ENCODE measurements at regions not wholly inside any gene's neighbourhood (a gene's known extent, or its start where the extent isn't known, plus 50 kb on each side); places are given as distances from the start of the nearest gene placed in this dataset.

DNA sequence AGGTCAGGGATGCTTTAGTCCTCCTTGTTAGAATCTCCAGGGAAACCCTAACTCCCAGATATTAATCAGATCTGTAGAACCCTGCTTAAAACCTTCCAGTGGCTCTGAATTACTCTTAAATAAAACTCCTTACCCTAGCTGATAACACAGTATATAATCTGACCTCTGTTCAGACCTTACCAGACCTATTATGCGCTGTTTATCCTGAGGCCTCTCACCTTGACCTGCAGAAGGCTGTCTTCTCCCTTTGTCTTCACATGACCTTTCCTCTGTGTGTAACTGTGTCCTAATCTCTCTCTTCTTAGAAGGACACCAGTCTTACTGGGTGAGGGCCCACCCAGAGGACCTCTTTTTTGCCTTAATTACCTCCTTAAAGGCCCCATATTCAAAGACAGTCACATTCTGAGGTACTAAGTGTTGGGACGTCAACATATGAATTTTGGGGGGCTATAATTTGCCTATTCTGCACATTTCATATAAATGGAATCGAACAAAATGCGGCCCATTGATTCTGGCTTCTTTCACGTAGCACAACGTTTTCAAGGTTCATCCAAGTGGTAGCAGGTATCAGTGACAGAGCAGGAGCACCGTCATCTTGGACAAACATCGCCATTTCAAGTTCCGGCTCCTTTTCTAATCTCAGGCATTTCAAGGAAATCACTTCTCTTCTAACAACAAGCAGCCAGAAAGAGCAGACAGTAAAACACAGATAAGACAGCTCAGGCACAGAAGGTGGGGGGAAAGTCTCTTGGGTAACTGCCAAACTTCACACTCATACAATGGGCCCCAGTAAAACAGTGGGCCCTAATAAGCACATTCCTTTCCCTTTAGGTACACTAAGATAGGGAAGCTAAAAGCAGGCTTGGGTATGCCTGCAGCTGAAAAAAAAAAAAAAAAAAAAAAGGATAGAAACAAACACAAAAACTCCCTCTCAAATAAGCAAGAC lies 200.2 kb upstream of the NUDT4 start:
- DNase-seq (ENCODE audit: low spot score): no peak

DNA sequence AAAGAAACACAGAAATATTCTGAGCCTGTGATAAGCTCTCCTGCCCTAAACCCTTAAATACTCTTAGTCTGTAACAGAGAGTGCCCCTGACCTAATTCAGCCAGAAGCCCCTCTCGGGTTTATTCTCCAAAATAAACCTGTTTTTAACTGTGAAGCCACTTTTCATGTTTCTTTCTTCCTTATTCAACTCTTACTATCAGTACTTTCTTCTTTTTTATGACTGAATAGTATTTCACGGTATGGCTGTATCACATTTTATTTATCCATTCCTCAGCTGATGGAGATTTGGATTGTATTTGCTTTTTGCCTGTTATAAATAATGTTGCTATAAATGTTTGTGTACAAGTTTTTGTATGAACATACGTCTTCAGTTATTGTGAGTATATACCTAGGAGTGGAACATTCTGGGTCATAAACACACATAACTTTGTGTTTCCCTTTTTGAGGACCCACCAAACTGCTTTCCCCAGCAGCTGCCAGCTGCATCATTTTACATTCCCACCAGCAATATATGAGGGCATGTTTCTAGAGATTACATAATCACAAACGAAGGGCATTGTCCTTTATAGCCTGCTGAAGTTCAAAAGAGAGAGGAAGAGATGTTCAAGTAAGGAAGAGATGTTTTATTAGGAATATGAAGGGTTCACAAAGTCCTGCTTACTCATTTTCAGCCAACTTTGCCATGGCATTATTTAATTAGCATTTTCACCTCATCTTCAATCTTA lies 199.4 kb upstream of the NUDT4 start:
- no peak for DNase-seq (ENCODE audit: low spot score)

DNA sequence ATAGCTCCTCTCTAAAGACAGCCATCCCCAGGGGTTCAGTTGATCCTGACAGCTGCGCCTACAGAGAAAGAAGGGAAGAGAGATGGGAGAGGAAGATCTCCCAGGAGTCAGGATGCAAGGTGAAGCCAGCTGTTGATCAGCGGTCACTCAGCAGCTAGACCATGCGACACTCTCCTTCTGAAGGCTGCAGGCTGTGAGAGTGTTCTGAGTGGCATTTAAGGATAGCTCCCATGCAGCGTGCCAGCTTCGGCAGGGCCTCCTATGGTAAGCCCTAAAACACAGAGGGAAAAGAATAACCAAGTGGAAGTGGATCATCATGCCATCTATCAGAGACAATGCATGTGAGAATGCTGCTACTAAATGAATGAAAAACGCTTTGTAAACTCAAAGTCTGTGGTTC lies 197.9 kb upstream of the NUDT4 start:
- no peak for DNase-seq (ENCODE audit: low spot score)

DNA sequence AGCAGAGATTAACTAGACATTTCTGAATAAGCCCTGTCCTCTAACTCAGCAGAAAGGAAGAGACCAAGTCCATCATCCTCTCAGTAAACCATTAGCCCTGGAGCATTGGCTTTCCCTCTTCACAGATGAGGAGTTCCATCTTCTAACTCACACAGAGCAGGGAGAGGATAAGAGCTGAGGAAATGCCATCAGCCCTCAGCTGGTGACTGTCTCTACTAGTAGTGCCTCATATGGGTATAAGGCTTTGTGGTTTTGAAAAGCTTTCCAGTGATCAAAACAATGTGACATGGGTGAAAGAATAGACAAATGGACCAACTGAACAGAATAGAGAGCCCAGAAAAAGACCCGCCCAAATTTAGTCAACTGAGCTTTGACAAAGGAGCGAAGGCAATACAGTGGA lies 197.2 kb upstream of the NUDT4 start:
- DNase-seq (ENCODE audit: low spot score): no peak

DNA sequence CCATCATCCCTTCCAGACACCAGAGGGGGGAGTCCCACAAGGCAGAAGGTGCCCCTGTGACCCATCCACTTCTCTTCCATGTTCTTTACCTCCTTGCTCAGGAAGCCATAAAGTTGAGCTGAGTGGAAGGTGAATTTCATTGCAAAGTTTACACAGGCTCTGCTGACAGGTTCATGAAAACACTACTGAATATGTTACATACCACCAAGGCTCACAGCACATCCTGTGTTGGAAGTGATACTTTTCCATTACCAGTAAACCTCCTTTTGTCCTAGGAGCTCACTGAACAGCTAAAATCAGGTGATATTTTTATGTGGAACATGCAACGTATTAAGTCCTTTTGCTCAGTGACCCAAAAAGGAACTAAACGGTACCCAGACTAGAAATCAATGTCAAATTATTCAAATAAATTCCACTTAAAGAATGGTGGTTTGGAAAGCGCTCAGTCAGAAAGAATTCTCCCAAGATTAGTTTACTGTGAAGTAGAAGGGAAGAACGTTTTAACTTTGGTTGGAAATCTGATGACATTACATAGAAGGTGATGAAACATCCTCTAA lies 196.2 kb upstream of the NUDT4 start:
- no peak for DNase-seq (ENCODE audit: low spot score)

DNA sequence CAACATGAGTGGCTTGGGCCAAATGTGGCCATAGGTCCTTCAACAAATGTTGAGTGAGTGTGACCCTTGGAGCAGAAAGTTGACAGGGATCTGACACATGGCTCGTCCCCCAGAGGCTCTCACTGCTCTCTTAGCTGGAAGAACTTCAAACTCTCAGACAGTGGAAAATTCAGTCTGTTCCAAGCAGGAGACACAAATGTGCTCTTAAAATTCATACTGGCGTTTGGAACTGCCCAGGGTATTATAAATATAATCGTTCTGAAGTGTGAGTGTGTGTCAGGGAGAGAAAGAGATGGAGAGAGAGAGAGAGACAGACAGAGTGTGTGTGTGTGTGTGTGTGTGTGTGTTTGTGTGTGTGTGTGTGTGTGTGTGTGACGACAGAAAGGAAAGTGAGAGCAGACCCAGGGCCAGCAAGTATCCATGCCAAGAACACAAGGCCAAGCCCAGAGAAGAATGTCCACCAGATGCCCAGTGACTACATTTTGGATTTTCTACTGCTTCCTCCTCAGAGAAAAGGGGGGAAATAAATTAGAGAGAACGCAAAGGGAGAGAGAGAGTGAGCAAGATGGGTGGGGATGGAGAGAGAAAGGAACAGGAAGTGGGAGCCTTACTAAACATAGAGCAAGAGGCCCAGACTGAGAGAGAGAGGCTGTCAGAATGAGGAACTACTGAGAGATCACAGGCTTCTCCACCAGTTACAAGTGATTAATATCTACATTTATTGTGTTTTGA lies 193.6 kb upstream of the NUDT4 start:
- DNase-seq (ENCODE audit: low spot score): peak; percentile 48

DNA sequence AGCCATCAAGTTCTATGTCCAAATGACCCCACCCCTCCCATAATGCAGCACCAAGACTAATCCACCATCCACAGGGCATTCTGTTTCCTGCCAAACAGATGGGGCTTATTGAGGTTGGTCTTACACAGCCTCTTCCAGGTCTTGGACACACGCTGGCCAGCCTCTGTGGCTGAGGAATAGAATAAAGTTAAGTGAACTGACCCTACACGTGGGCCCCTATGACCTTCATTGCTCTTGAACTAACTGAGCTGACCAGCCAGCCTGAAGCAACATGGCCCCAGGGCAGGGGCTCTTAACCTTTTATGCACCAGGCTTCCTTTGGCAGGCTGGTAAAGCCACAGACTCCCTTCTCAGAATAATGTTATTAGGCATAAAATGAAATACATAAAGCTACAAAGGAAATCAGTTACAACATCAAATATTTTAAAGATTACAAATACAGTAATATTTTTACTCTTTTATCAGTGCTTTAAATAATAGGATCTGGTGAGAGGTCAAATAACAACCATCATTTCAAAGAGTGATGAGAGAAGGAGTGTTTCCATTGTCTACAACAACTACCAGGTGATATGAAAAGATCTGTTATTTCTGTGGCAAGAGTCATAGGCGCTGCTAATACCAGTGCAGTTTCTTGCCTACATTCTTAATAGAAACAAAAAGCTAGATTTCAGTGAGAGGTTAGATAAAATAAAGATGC lies 192.9 kb upstream of the NUDT4 start:
- no peak for DNase-seq (ENCODE audit: low spot score)

DNA sequence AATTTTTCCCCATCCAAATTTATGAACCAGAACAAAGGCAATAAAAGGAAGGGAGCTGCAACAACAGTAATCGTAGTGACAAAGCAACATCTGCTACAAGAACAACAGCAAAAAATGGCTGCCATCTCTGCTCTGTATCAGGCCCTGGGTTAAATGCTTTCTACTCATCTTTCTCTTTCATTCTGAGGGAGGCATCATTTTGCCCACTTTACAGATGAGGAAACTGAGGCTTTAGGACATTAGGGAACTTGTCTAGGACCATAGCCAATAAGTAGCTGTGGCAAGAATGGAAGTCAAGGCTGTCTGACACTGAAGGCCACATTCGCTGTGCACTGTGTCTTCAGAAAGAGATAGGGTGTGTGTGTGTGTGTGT lies 192.4 kb upstream of the NUDT4 start:
- no peak for DNase-seq (ENCODE audit: low spot score)

DNA sequence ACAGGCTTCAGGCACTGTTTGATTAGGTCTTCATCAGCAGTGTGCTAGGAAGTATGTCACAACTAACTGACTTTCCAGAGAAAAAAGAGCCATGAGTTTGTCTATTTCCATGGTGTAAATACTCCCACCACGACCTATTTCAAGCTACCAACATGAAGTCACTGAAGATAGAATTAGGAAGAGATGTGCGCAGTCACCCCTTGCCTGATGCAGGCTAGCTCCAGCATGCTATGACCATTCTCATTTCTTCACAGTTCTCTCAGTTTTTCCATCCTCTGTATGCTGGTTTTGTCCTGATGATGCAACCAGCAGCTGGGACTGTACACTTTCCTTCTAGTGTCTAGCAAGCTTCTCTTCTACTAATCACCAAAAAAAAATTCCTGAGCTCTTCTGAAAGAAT lies 191.6 kb upstream of the NUDT4 start:
- no peak for DNase-seq (ENCODE audit: low spot score)

DNA sequence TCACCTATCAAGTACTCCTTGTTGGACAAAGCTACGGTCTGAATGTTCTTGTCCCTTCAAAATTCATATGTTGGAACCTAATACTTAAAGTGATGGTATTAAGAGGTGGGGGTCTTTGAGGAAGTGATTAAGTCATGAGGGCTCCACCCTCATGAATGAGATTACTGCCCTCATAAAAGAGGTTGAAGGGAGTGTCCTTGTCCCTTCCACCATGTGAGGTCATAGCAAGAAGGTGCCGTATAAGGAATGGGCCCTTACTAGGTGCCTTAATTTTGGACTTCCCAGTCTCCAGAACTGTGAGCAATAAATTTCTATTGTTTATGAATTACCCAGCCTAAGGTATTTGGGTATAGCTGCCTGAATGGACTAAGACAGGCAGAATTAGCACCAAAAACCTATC lies 191.1 kb upstream of the NUDT4 start:
- no peak for DNase-seq (ENCODE audit: low spot score)

DNA sequence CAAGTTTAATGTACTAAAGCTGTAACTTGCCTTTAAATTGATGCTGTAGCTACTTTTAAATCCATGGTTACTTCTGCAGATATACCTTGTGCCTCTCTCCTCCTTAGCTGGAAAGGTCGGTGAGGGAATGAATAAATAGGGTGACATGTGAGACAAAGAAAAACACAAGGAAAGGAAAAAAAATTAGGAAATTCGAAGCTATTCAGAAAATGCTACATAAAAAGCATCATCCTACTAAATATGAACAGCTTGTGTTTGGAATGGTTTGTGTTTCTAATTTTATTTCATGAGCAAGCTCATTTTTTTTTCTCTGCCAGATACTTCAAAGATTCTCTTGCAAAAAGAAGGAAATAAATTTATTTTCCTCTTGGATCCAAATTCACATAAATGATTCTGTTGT lies 186.3 kb upstream of the NUDT4 start:
- DNase-seq (ENCODE audit: low spot score): no peak

DNA sequence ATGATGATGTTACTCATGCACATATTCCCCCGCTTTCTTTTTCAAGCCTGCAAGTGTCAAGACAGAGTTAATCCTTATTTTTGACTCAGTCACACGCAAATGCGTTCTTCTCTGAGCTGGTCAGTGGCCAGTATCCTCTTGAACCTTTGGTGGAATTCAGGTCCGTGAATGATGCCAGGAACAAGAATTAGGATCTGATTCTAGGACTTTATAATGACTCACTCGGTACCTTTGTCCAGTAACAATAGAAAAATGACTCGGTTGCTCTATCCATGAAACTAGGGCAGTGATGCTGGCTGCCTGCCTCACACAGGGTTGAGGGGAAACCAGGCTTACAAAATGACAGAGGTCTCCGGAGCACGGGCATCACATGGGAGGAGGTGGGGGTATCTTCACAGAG lies 185.8 kb upstream of the NUDT4 start:
- no peak for DNase-seq (ENCODE audit: low spot score)

DNA sequence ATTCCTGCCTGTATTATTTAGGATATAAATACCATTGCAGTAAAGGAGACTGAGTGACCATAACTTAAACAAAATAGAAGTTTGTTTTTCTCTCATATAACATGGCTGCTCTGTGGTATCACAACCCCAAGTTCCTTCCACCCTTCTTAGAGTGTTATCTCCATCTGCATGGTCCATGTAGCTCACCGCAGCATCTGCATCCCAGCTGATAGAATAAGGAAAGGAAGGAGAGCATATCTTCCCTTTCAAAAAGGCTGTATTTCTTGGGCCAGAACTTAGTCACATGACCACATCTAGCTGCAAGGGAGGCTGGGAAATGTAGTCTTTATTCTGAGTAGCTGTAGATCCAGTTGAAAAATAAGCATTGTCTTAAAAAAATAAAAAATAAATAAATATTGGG lies 184.8 kb upstream of the NUDT4 start:
- no peak for DNase-seq (ENCODE audit: low spot score)

DNA sequence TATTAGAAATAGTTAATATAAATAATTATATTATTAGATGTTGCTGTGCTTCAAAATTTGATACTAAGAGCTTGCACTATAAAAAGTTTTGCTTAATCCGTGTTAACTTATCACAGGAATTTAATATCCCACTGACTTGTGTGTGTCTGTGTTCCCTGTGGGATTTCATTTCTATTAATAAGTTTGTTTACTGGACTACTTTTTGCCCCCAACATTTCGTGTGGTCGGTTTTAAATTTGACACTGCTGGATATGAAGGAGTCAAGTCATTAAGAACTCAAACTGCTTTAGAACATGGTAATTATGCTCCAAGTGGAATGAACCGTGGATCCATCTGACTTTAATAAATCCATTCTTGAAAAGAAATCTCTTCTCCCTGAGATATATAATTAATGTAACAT lies 182.2 kb upstream of the NUDT4 start:
- no peak for DNase-seq (ENCODE audit: low spot score)

DNA sequence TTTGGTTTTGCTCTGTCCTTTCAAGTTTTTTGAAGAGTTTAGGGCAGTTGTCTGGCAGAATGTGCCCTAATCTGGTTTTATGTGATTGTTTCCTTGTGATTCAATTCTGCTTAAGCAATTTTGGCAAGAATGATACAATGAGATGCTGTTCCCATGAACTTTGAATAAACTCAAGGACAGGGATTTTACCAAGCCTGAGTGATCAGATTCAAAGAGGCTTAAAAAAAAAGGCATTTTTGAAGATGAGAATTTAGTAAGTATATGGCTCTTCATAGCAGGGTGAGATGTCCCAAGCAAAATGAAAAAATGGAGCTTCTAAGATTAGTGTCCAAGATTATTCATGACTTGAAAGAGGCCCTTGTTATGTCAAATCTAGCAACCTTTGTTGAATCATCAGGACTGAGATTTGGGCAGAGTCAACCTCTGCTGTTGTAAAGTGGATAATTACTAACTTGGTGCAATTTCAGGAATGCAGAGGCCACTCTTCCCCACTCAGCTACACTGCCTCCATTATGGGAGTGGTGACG lies 180.6 kb upstream of the NUDT4 start:
- DNase-seq (ENCODE audit: low spot score): no peak

DNA sequence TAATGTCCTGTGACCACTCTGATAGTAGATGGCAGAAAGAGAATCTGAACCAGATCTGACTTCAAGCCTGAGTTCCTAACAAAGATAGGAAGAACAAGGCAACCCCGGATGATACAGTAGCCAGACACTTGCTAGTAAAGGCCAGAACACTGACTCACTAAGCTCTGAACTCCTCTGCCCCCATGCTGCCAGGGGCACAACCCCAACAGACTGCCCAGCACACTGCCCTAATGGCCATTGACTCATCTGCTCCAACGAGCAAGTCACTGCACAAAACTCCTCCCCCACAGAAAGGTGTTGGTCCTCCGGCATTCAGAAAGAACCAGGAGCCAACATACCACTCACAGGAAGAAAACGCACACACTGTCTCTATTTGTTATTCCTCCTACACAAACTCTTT lies 179.6 kb upstream of the NUDT4 start:
- no peak for DNase-seq (ENCODE audit: low spot score)

DNA sequence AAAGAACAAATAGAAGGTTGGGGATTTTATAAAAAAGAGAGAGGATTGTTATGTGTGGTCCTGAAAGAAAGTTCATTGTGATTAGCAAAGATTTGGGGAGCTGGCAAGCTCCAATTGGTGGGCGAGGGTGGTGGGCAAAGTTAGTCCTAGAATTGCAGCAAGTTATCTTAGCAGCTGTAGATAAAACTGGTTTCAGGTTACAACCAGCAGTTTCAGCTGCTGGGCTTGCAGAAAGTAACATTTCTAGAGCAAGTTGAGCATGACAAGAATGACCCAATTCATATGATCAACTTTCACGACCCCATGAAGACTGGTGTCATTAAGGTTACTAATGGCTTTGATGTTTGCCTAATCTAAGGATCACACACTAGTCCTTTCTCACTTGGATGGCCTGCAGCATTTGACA lies 177.9 kb upstream of the NUDT4 start:
- DNase-seq (ENCODE audit: low spot score): no peak

DNA sequence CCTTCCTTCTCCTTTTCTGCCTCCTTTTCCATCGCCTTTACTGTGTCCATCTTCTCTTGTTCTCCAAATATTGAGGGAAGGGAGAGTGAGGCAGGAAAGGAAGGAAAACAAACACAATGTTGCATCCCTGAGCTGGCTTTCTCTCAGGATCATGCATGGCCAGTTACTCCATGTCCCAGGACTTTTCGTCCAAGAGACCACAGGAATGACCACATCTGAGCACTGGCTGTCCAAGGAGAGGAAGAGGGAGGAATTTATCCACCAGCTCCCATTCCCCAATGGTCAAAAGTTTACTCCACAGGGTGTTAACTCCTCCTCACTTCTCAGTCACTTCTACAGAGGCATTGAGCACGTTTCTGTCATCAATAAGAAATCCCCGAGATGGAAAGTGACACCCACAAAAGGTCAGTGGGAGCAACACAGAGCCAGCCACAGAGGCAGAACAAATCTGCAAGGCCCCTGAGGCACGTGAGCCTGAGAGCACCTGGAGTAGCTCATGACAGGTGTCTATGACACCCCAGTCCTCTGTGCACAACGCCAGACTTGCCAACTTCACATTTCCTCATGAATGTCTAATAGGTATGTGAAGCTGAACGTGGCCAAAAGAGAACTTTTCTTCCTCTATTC lies 177.3 kb upstream of the NUDT4 start:
- no peak for DNase-seq (ENCODE audit: low spot score)

DNA sequence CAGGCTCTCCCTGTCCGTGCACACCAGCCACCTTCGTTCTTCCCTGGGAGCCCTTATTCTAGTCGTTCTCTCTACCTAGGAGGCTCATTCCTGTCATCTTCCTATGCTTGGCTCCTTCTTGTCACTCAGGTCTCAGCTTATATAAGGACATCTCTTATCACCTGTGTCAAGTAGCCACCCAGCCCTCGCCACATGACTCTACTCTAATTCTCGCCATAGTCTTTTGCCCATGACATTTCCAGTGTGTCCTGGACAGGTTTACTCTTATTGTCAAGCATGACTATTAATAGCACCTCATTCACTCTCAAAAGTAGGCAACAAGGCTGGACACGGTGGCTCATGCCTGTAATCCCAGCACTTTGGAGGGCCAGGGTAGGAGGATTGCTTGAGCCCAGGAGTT lies 175.7 kb upstream of the NUDT4 start:
- no peak for DNase-seq (ENCODE audit: low spot score)

DNA sequence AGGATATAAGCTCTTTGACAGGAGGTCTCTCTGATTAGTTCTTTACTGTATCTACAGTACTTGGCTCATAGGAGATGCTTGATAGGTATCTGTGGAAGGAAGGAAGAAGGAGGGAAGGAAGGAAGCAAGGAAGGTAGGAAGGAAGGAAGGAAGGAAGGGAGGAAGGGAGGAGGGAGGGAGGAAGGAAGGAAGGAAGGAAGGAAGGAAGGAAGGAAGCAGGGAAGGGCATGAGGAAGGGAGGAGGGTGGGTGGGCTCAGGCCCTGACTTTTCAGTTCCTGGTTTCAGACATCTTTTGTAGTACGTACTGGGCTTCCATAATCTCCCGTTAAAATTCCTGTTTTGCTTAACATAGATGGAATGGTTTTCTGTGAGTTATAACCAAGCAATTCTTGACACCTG lies 175.0 kb upstream of the NUDT4 start:
- DNase-seq (ENCODE audit: low spot score): no peak

DNA sequence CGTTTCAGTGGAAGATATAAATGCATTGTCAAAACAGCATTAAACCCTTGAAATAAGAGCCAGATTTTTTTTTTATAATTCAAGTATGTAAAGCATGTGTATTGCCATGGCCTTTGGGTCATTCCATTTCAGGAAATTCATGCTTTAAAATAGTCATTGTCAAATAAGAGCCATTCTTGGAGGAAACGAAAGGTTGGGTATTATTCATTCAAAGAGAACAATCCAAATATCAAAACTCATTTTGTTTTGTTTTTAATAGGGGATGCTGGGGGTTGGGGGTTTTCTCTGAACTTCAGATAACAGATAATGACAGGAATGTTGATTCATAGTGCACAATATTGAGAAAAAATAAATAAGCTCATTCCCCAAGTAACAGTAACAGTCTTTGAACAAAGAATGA lies 174.4 kb upstream of the NUDT4 start:
- no peak for DNase-seq (ENCODE audit: low spot score)
